ENCODE measurements at regions not wholly inside any gene's neighbourhood (a gene's known extent, or its start where the extent isn't known, plus 50 kb on each side); places are given as distances from the start of the nearest gene placed in this dataset.
A peak's percentile ranks its signal among the peaks of the same experiment; 100 is the strongest.
"Not testable (repeated sequence)": the region's sequence is repeated elsewhere in the genome, so short reads cannot be mapped to it uniquely, and the experiment has no call there.

DNA sequence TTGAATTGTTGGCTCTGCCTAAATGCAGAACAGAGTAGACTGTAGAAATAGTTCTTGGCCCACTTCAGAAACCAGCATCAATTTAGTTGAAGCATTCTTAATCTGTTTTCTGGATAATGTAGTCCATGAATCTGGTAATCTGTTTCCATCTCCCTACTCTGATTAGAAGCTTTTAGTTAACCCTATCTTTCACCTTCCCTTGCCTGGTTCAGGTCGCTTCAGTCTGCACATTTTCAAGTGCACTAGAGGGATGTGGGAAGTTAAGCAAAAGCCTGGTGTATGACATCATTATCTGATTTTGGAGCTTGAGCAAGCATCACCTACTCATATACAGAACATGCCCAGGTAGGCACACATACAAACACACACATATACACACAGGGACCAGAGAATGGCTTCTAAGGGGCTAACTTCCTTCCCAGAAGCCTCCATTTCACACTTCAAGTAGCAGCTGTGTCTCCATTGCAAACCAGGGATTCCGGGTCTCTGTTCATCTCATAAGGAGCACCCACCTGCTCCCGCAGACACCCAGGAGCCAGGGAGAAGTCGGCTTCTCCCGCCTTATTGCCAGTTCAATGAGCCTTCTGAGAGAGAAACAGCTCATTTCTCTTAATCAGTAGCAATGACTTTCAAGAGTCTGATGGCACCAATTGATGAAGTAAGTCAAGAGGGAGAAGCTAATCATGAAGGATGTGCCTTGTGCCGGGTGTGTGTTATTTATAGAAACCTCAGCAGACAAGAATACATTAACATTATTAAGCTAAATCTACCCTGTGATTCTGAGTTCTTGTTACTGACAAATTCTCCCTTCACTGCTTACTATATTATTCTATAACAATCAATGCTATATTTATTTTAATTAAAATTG, 347.9 kb upstream of the STAC start:
- DNase-seq (ENCODE audit: extremely low read depth in 1 of 11, low read depth in 9 of 11, low spot score in 4 of 11) = no peak

DNA sequence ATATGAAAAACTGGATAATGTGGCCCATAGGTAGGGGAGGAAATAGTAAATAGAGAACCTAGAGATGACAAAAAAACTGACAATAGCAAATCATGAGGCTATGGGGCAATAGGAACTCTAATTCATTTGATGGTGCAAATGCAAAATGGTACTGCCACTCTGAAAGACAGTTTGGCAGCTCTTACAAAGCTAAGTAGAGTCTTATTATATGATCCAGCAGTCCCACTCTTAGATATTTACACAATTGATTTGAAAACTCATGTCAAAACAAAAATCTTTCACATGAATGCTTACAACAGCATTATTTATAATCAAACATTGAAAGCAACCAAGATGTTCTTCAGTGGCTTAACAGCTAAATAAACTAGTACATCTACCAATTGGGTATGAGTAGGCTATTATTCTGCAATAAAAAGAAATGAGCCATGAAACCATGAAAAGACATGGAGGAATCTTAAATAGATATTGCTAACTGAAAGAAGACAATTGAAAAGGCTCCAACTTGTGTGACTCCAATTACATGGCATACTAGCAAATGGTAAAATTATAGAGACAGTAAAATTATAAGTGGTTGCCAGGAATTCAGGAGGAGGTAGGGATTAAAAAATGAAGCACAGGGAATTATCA, 321.8 kb upstream of the STAC start:
- no peak for DNase-seq (ENCODE audit: extremely low read depth in 1 of 11, low read depth in 9 of 11, low spot score in 4 of 11)

DNA sequence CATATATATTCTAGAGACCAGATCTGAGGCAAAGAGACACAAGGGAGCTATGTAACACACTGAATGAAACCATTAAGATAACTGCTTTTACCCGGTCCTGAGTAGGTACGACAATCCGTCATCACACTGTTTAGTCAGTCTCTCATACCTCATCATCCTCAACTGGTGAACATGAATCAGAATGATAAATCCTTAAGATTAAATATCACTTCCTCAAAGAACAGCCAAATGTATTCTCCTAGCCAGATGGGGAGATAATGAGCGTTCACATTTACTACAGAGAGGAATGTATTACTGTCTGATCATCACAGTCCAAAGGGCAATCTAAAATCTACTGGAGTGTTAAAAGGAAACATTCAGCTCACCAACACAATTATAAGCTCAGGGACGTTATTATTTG, 319.4 kb upstream of the STAC start:
- no peak for DNase-seq (ENCODE audit: extremely low read depth in 1 of 11, low read depth in 9 of 11, low spot score in 4 of 11)

DNA sequence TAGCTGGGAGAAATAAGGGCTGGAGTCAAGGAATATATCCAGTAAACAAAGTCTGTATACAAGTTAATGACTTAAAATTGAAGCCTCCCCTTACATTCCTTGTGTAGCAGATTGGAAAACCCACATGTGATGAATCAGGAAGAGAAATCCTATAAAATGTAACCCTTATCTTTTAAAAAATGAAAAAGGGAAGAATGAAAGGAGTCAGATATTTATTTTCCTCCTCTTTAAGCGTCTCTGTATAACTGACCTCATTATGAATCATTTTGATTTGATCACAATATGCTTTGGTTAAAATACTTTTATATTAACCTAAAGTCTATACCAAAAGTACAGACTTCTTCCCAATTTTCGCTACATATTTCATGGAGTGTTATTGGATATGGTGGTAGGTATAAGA, 316.3 kb upstream of the STAC start:
- no peak for DNase-seq (ENCODE audit: extremely low read depth in 1 of 11, low read depth in 9 of 11, low spot score in 4 of 11)

DNA sequence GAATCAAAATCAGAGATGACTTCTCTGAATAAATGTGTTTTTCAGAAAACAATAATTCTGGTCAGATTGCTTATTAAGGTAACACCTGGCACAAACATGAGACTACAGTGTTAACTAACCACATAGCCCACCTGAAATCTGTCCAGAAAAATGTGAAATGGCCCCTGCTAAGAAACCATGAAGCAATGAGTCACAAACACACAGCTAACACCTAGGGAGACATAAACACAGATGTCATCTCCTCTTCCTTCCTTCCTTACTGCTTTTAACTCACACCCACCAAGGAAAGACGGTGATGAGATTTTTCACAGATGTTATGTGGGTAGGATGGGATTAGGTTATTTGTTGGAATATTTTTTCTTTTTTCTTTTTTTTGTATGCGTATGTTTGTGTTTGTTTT, 315.0 kb upstream of the STAC start:
- no peak for DNase-seq (ENCODE audit: extremely low read depth in 1 of 11, low read depth in 9 of 11, low spot score in 4 of 11)

DNA sequence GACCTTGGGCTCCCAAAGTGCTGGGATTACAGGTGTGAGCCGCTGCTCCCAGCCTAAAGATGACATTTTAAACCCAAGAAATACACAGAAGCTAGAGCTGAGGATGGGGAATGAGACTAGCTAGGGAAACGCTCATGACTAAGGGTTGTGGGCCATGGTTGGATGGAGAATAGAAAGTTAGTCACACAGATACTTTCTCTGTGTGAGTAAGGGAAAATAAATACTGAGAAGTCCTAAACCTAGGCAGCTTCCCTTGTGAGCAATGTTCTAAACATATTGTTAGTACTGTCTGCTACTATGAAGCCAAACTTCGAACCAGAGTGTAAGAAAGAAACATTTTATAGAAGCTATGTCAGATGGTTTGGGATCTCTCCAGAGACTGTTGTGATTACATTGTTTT, 304.8 kb upstream of the STAC start:
- no peak for DNase-seq (ENCODE audit: extremely low read depth in 1 of 11, low read depth in 9 of 11, low spot score in 4 of 11)

DNA sequence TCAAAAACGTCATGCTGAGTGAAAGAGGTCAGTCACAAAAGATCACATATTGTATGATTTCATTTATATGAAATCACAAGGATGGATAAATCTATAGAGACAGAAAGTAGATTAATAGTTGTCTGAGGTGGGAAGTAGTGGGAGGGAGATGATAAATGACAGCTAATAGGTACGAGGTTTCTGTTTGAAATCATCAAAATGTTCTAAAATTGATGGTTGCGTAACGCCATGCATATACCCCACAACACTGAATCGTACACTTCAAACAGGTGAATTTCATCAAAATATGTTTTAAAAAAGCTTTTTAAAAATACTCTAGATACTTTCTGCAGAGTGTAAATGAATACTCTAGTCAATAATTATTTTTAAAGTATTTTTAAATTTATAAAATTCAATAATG, 303.0 kb upstream of the STAC start:
- no peak for DNase-seq (ENCODE audit: extremely low read depth in 1 of 11, low read depth in 9 of 11, low spot score in 4 of 11)

DNA sequence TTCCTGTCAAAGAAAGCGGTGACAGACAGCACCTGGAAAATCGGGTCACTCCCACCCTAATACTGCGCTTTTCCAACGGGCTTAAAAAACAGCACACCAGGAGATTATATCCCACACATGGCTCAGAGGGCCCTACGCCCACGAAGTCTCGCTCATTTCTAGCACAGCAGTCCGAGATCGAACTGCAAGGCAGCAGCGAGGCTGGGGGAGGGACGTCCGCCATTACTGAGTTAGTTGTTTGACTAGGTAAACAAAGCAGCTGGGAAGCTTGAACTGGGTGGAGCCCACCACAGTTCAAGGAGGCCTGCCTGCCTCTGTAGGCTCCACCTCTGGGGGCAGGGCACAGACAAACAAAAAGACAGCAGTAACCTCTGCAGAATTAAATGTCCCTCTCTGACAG, 297.3 kb upstream of the STAC start:
- not testable (repeated sequence) for DNase-seq (ENCODE audit: extremely low read depth in 1 of 11, low read depth in 9 of 11, low spot score in 4 of 11)

DNA sequence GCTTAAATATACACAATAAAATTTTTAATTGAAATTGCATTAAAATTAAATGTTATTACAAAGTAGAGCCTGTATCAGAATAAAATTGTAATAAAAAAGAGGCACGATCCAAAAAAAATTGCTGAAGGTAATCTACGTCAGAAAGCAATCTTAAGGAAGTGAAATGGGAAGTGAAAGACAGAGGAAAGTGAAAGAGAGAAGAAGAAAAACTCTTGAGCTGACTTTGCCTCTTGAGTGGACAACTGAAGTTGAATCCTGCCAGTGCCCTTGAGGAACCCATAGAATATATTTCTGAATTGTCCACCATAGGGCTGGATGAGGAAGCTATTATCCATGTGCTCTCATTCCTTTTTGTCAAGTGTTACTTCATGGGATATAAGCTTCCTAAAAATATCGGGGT, 285.1 kb upstream of the STAC start:
- no peak for DNase-seq (ENCODE audit: extremely low read depth in 1 of 11, low read depth in 9 of 11, low spot score in 4 of 11)

DNA sequence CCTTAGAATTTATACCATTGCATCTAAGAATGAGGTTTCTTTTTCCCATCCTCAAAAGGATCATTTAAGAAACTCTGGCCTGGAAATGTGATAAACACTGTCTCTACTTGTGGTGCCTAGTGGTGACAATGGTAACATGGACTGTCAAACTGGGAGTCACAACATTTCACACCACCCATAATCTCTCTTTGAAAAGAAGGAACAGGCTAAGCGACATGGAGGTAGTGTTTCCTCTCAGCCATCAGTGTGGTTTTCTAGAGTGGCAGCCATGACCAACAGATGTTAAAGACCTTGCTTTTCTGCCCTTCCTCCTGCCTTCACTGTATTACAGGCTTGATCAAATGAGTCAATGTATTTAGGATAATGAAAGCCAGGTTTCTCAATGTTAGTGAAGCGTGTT, 283.1 kb upstream of the STAC start:
- no peak for DNase-seq (ENCODE audit: extremely low read depth in 1 of 11, low read depth in 9 of 11, low spot score in 4 of 11)

DNA sequence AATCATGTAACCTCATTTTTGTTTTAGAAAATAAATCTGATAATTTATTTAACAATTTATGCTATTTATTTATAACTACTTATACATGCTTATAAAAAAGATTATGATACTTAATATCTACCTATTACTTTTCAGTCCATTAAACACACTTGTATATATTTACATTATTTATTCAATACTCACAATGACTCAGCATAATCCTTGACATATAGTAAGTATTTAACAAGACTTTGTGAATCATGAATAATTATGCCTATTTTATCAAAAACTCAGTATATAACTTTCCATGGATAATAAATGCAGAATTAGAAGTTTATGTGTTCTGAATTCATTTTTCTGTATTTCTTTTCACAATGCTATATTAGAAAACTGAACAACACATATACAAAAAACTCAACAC, 266.0 kb upstream of the STAC start:
- no peak for DNase-seq (ENCODE audit: extremely low read depth in 1 of 11, low read depth in 9 of 11, low spot score in 4 of 11)

DNA sequence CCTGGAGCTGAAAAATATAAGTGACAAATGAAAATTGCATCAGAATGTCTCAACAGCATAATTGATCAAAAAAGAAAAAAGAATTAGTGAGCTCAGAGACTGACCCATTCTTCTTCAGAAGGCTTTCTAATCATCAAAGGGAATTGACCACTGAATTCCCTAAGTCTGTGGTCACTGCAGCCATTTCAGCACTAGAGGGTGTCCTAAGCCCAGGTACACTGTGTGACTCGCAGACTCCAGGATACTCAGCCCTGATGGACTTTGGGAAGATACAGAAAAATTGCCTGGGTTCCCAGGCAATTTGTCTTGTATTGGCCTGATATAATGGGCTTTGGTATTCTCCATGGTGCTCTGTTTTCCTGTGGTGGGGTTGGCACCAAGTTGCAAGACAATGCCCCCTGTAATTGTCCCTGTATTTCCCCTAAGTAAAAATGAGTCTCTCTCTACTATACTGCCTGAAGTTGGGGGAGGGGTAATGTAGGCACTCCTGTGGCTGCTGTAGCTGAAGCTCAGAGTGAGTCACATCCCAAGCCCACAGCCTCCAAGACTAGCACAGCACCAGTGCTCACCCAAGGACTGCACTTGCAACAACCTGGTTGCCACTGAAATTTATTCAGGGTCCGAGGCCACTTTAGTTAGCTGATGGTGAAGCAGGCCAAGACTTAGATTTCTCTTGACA, 256.0 kb upstream of the STAC start:
- peak in 1 of 11 donors; percentile 6 for DNase-seq (ENCODE audit: extremely low read depth in 1 of 11, low read depth in 9 of 11, low spot score in 4 of 11)

DNA sequence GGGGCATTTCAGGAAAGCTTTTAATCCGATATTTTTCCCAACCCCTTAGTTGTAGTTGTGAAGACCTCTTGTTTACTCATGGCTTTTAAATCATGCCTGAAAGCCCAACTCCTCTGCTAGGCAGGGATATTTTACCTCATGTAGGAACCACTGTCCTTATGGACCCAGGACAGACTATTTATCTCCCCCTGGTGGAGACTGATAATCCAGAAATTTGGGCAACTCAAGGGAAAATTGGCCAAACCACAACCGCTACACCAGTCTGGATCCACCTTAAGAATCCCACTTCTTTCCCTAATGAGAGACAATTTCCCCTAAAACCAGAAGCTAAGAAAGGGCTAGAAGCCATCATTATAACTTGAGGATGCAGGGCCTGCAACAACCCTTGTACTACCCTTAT, 248.1 kb upstream of the STAC start:
- no peak for DNase-seq (ENCODE audit: extremely low read depth in 1 of 11, low read depth in 9 of 11, low spot score in 4 of 11)

DNA sequence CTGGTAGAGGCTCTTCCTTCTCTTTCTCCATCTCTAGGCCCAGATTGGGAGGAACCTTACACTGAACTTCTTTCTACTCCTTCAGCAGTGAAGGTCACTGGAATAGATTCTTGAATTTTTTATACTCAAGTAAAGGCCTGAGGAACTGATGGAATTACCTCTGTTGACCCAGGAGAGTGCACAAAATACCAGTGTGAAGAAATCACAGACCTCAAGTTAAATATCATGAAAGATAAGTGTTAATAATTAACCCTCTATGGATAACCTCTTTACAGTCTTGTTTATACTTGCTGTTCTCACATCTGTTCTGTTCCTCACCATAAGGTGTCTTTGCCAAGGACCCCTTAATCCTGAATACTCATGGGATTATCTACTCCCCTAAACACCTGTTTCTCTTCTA, 244.4 kb upstream of the STAC start:
- DNase-seq (ENCODE audit: extremely low read depth in 1 of 11, low read depth in 9 of 11, low spot score in 4 of 11) = no peak

DNA sequence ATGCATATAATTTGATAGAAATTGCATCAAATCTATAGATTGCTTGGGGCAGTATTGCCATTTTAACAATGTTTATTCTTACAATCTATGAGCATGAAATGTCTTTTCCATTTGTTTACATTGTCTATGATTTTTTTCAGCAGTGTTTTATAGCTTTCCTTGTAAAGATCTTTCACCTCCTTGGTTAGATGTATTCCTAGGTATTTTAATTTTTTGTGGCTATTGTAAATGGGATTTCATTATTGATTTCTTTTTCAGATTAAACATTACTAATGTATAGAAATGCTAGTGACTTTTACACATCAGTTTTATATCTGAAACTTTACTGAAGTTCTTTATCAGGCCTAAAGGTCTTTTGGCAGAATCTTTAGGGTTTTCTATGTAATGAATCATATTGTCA, 237.6 kb upstream of the STAC start:
- no peak for DNase-seq (ENCODE audit: extremely low read depth in 1 of 11, low read depth in 9 of 11, low spot score in 4 of 11)

DNA sequence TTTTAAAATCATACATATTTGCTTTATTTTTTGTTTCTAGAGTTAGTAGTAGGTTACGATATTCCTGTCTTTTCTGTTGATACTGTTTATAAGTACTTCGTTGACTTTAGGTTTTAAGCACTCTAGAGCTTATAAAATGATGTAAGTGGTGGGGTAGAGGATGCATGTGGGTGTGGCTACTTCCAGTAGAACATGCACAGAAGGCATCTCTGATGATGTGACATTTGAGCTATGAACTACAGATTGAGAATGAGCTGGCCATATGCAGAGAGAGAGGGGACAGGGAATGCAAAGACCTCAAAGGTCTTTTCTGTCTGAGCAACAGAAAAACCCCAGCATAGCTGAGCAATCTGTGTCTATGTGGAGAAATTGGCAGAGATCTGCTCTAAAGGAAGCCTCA, 233.9 kb upstream of the STAC start:
- no peak for DNase-seq (ENCODE audit: extremely low read depth in 1 of 11, low read depth in 9 of 11, low spot score in 4 of 11)

DNA sequence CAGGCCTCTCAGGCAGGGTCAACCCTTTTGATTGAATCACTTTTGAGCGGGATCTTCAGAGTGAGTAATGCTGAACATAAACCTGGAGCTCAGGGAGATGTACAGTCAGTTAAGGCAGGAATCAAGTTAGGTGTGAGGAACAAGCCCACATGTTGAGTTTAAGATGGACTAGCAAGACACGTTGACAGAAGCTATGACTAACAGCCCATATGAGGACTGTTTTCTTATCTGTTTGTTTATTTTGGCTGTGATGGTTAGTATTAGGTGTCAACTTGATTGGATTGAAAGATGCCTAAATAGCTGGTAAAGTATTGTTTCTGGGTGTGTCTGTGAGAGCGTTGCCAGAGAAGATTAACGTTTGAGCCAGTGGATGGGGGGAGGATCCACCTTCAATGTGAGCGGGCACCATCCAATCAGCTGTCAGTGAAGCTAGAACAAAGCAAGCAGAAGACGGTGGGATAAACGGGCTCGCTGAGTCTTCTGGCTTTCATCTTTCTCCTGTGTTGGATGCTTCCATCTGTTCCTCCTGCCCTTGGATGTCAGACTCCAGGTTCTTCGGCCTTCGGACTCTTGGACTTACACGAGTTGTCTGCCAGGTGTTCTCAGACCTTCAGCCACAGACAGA, 232.3 kb upstream of the STAC start:
- DNase-seq (ENCODE audit: extremely low read depth in 1 of 11, low read depth in 9 of 11, low spot score in 4 of 11) = no peak

DNA sequence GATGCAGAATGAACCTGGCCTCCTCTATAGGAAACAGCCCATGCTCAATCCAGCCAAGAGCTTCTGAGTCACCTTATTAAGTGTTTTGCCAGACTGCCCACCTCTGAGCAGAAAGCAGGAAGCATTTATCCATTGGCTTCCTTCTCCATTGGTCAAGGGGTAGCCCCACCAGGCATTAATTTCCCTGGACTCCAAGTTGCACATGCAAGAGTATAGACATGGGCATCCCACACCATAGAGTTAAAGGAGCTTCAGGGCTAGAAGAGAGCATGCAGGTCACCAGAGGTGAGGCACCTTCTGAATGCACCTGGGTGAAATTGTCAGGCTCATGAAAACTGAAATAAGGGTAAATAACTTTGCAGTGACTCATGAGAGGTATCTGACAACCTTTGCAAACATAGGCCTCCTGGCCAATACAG, 230.8 kb upstream of the STAC start:
- DNase-seq (ENCODE audit: extremely low read depth in 1 of 11, low read depth in 9 of 11, low spot score in 4 of 11) = no peak

DNA sequence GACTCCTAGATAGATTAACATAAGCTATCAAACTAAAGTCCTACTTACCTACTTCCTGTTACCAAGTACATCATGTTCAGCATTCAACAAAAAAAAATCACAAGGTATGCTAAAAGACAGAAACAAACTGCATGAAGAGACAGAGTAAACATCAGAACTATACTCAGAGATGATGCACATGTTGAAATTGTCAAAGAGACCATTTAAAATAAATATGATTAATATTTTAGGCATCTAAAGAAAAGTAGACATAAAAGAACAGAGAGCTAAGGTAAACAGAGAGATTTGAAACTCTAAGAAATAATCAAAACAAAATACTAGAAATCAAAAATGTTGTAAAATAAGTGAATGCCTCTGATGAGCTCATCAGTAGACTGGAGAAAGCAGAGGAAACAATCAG, 224.8 kb upstream of the STAC start:
- DNase-seq (ENCODE audit: extremely low read depth in 1 of 11, low read depth in 9 of 11, low spot score in 4 of 11) = no peak

DNA sequence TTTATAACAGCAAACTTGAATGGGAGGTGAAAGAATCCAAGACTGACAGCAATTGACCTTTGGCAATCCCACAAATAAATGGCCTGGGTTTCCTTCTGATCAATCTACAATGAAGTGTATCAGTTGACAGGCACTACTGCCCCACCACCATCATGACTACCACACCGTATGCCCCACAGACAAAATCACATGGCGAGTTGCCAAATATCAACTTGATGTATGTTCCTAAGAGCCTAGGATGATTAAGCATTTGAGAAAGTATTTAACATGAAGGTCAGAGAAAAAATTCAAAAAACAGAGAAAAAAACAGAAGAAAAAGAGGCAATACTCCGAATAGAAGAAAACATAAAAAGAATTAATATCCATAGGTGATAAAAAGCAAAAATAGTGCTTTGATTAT, 215.9 kb upstream of the STAC start:
- no peak for DNase-seq (ENCODE audit: extremely low read depth in 1 of 11, low read depth in 9 of 11, low spot score in 4 of 11)
